GM12865 (cell line): ENCODE measurements at regions not wholly inside any gene's neighbourhood (a gene's known extent, or its start where the extent isn't known, plus 50 kb on each side); places are given as distances from the start of the nearest gene placed in this dataset.

Source experiments
- DNase-seq: peaks from one replicate; pipeline ENCODE4 v3.0.0; 2010; ENCODE audit warnings: low read depth
- H3K4me3 ChIP-seq: 2 replicates; pipeline ENCODE4 v1.5.1; 2011; ENCODE audit warnings: mild to moderate bottlenecking, low read depth, low read length, control low read depth
- TF ChIP-seq, protein P1 (sequence below): IDR thresholded peaks from 2 replicates; pipeline ENCODE4 v1.5.1; 2011; ENCODE audit warnings: low read length, control low read depth, low read depth, inconsistent platforms; ENCODE audit not compliant: insufficient read depth; ENCODE audit errors: missing control alignments

DNA sequence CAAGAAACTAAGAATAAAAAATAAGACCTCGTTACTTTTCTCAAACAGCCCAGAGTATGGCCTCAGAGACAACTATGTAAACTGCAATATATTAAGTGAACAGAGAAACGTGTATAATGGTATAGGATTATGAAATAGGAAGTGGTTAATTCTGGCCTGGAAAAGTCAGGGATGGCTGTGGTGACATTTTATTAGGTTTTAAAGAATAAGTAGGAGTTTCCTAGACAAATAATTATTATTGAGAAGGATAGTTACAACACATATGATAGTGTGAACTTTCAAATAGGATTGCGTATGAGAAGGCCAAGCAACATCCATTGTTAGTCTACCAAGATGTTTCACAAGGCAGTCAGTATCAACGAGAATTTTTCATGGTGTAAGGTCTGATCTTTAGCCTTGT is 244.1 kb downstream of the LPIN1 start:
- no peak for DNase-seq
- no peak overlapping the region for H3K4me3 ChIP-seq
- TF ChIP-seq, protein P1, sequence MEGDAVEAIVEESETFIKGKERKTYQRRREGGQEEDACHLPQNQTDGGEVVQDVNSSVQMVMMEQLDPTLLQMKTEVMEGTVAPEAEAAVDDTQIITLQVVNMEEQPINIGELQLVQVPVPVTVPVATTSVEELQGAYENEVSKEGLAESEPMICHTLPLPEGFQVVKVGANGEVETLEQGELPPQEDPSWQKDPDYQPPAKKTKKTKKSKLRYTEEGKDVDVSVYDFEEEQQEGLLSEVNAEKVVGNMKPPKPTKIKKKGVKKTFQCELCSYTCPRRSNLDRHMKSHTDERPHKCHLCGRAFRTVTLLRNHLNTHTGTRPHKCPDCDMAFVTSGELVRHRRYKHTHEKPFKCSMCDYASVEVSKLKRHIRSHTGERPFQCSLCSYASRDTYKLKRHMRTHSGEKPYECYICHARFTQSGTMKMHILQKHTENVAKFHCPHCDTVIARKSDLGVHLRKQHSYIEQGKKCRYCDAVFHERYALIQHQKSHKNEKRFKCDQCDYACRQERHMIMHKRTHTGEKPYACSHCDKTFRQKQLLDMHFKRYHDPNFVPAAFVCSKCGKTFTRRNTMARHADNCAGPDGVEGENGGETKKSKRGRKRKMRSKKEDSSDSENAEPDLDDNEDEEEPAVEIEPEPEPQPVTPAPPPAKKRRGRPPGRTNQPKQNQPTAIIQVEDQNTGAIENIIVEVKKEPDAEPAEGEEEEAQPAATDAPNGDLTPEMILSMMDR: no peak

DNA sequence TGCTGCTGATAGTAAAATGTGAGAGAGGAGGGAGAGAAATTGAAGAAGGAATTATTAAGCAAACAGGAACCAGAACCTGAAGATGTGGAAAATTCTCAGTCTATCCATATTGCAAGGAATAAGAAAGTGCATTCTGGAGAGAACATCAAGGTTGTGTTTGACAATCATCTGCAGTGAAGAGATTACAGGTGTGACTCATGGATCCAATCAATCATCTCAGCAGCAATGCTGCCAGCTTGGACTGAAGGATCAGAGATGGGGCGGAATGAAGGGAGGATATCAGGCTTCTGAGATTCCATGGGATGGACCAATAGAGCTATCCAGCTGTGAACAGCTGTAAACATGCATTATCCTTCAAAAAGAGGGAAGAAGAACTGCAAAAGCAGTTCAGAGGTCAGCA is 247.3 kb downstream of the LPIN1 start:
- TF ChIP-seq, protein P1: no peak
- no peak overlapping the region for H3K4me3 ChIP-seq
- no peak for DNase-seq

DNA sequence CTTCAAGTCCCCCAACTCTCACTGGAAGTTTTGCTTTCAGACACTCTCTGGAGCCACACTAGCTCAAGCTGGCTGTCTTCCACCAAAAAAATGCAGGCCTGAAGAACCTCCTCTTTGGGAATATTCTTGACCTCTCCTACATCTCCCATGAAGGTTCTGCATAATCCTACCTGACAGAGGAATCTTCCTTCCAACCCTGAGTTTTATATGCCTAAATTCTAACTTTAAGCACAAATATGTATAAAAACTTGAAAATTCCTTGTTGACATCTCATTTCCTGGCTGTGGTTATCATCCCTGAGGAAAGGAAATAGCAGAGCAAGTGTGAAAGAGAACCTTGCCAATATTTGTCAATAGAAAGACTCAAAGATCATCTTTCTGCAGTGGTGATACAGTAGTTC is 249.0 kb downstream of the LPIN1 start:
- no peak for DNase-seq
- H3K4me3 ChIP-seq: no peak overlapping the region
- TF ChIP-seq, protein P1: no peak

DNA sequence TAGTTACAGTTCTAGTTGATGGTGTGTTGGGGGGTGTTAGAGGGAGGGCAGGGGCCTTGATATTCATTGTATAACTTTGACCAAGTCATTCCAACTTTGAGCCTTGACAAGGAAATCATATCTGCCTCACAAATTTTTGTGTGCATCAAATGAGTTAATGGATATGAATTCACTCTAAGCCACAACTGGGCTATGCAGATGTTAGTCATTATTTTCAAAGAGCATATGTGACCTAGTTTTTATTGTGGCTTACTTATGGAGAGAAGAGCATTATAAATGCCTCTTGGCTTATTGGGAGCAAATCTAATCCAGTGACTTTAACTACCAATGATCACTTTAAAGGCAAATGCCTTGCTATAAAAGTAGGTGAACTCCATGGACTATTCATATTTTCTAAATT is 250.2 kb downstream of the LPIN1 start:
- TF ChIP-seq, protein P1: no peak
- DNase-seq: no peak
- H3K4me3 ChIP-seq: no peak overlapping the region

DNA sequence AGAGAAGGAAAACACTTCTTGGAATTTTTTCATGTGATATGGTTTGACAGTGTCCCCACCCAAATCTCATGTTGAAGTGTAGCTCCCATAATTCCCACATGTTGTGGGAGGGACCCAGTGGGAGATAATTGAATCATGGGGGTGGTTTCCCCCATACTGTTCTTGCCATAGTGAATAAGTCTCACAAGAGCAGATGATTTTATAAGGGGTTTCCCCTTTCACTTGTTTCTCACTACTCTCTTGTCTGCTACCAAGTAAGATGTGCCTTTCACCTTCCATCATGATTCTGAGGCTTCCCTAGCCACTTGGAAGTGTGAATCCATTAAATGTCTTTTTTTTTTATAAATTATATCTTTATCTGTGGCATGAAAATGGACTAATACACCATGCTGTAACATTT is 250.7 kb downstream of the LPIN1 start:
- DNase-seq: no peak
- H3K4me3 ChIP-seq: no peak overlapping the region
- TF ChIP-seq, protein P1: no peak

DNA sequence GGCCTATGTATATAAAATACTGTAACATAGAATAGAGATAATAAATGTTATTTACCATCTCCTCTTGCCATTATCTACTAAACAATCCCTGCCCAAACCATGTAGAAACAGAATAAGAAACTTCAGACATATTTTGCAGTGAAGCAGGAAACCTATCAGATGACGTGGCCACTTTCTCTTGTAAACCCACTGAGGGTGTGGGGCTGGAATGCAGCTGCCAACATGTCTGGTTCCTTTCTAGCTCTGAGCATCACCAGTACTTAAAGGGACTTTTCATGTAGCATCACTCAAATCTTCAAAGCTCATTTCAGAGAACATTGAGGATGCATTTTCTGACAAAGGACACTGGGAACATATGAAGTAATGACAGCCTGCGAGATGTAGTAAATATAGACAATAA is 251.8 kb downstream of the LPIN1 start:
- TF ChIP-seq, protein P1: no peak
- peak; percentile 80 for DNase-seq
- no peak overlapping the region for H3K4me3 ChIP-seq

DNA sequence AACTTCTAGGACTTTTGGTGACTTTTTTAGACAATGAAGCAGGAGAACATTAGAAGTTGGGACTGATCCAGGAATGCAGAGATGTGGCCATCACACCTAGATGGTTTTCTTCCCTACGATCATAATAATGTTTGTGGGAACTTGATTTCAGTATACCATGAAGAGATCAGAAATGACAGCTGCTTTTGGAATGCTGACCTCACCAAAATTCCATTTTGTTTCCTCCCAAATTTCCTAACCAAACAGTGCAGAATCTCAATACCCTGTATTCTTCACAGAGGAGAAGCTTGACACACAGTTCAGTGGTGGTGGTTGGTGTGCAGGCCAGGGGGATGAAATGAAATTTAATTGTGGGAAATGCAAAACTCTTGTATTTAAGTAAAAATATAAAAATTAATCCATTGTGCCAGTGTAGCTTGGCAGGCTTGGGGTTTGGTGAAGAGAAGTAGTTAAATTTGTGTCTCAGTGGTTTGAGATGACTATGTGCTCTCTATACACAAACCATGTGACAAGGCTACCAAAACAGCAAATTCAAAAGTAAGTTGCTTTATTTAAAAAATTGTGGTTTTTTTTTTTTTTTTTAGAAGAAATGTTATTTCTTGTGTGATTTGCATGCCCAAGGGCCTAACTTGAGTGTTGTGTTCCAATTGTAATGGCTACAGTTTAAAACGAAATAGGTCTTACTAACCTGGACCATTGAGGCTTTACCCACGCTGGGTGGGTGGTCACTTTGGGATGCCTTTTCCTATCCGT is 252.4 kb downstream of the LPIN1 start:
- peak; percentile 44 for DNase-seq
- TF ChIP-seq, protein P1: no peak
- no peak overlapping the region for H3K4me3 ChIP-seq
